ENCODE measurements at regions not wholly inside any gene's neighbourhood (a gene's known extent, or its start where the extent isn't known, plus 50 kb on each side); places are given as distances from the start of the nearest gene placed in this dataset.

DNA sequence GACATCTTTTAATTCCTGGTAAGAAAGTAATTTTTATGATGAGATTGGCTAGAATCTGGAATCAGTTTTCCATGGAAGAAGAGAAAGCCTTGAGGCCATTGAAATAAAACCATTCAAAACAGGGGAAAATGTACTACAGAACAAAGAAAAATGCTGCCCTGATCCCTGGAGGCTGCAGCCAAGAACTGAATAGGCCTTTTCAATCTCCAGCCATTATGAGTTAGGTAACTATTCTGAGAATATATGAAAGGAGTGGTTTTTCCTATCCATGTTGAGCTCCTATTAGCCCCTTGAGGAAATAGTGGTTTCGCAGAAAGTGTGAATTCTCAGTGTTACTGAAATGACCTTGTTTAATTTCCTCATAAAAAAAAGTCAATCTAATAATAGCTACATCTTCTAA, 408.5 kb upstream of the GRAMD2B start:
- Histone ChIP-seq H3K4me1 (ENCODE audit: control insufficient read depth, extremely low read depth, insufficient read depth, low read length) (no peaks in the 10 kb centered on the region), H3K9me1 (replicated peaks; ENCODE audit: control insufficient read depth, extremely low read depth, insufficient read depth, low read length) (no peaks in the 10 kb centered on the region), H3K9ac (replicated peaks; ENCODE audit: extremely low read depth, insufficient read depth, low read length) (no peak overlapping the region), H3K9me3 (replicated peaks; ENCODE audit: control insufficient read depth, insufficient read depth, low read length) (no peaks in the 10 kb centered on the region), H2AFZ (ENCODE audit: low read depth, low read length) (no peak overlapping the region), H3K27me3 (ENCODE audit: control insufficient read depth in 2 of 2, insufficient read depth in 2 of 2, low read length in 2 of 2) (no peaks in the 10 kb centered on the region), H3K27ac (ENCODE audit: insufficient read depth, low read depth, low read length) (no peak overlapping the region), H3K79me2 (ENCODE audit: control insufficient read depth, insufficient read depth, low read length) (no peaks in the 10 kb centered on the region), H3K4me3 (replicated peaks in 1 of 3; ENCODE audit: insufficient read depth in 1 of 3, low read depth in 1 of 3, low read length in 3 of 3) (no peak overlapping the region), H3K4me2 (ENCODE audit: insufficient read depth, low read length) (no peak overlapping the region), H3K36me3 (ENCODE audit: control insufficient read depth in 2 of 2, extremely low read depth in 1 of 2, insufficient read depth in 2 of 2, low read length in 2 of 2) (no peaks in the 10 kb centered on the region), H4K20me1 (replicated peaks; ENCODE audit: control insufficient read depth, extremely low read depth, insufficient read depth, low read length) (no peaks in the 10 kb centered on the region)
- no TSS peak for BruUV-seq (replicated peaks)
- intact Hi-C loops (cut with micrococcal nuclease) (no loop called here), dilution Hi-C loops (cut with MboI; ENCODE audit: extremely low pct_ligation_motif_present, low sequenced_read_pairs) (no loop called here)
- no peak for DNase-seq (ENCODE audit: low read depth, low spot score)
- TF ChIP-seq POLR2A (IDR thresholded peaks at IDR 0.05; ENCODE audit: low read depth, low read length) (no peak), POLR2AphosphoS5 (IDR thresholded peaks at IDR 0.05; ENCODE audit: insufficient read depth, low read depth, low read length) (no peak), JUN (IDR thresholded peaks at IDR 0.05; ENCODE audit: borderline replicate concordance, insufficient read depth, insufficient read length, low read depth) (no peak), EZH2 (IDR thresholded peaks at IDR 0.05; ENCODE audit: borderline replicate concordance, low read depth, low read length, severe bottlenecking) (no peak), MYC (IDR thresholded peaks at IDR 0.05; ENCODE audit: low read depth, low read length) (no peak), FOS (IDR thresholded peaks at IDR 0.05; ENCODE audit: borderline replicate concordance, insufficient read depth, low read length) (no peak), GATA2 (IDR thresholded peaks at IDR 0.05; ENCODE audit: insufficient read depth, insufficient read length, low read depth, low read length) (no peak)
- TF ChIP-seq, protein P1, sequence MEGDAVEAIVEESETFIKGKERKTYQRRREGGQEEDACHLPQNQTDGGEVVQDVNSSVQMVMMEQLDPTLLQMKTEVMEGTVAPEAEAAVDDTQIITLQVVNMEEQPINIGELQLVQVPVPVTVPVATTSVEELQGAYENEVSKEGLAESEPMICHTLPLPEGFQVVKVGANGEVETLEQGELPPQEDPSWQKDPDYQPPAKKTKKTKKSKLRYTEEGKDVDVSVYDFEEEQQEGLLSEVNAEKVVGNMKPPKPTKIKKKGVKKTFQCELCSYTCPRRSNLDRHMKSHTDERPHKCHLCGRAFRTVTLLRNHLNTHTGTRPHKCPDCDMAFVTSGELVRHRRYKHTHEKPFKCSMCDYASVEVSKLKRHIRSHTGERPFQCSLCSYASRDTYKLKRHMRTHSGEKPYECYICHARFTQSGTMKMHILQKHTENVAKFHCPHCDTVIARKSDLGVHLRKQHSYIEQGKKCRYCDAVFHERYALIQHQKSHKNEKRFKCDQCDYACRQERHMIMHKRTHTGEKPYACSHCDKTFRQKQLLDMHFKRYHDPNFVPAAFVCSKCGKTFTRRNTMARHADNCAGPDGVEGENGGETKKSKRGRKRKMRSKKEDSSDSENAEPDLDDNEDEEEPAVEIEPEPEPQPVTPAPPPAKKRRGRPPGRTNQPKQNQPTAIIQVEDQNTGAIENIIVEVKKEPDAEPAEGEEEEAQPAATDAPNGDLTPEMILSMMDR (IDR thresholded peaks at IDR 0.05; ENCODE audit: extremely low read depth in 1 of 2, insufficient read depth in 1 of 2, low read depth in 1 of 2, low read length in 2 of 2): no peak
- TF ChIP-seq, protein P2, sequence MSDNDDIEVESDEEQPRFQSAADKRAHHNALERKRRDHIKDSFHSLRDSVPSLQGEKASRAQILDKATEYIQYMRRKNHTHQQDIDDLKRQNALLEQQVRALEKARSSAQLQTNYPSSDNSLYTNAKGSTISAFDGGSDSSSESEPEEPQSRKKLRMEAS (IDR thresholded peaks at IDR 0.05; ENCODE audit: insufficient read depth, insufficient read length): no peak
- POLR2A ChIA-PET: no interaction called here
- CTCF ChIA-PET: interaction anchor here (1.0 to 1.3 kb wide), 2 partner anchors 11 to 16 kb away, joined by 3 read pairs; no protein-coding TSS in a partner anchor
- FAIRE-seq: no peak

Data from endothelial cell of umbilical vein (primary cell).